HG02798 (cell line): ENCODE measurements at regions not wholly inside any gene's neighbourhood (a gene's known extent, or its start where the extent isn't known, plus 50 kb on each side); places are given as distances from the start of the nearest gene placed in this dataset.

ENCODE experiments used
- ATAC-seq: cut with Tn5 transposase; IDR thresholded peaks from one replicate; pipeline ENCODE4 v1.9.1; 2021; ENCODE audit warnings: mild to moderate bottlenecking; ENCODE audit not compliant: unreplicated experiment, poor library complexity

DNA sequence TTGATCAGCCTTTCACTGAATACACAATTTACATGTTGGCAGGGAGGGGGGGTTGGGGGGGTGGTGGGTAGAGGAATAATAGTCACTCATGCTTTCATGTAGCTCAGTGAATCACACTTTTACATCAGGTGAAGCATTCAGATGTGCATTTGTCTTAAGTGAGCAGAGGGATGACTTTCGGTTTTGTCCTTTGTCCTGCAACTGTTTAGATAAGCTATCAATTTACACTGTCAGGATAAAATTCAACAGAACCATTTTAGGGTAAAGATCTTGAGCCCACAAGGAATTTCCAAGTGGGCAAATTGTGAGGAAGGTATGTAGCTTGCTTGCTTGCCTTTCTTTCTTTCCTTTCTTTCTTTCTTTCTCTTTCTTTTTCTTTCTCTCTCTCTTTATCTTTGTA, 576.2 kb downstream of the MTRR start:
- ATAC-seq, result no peak

DNA sequence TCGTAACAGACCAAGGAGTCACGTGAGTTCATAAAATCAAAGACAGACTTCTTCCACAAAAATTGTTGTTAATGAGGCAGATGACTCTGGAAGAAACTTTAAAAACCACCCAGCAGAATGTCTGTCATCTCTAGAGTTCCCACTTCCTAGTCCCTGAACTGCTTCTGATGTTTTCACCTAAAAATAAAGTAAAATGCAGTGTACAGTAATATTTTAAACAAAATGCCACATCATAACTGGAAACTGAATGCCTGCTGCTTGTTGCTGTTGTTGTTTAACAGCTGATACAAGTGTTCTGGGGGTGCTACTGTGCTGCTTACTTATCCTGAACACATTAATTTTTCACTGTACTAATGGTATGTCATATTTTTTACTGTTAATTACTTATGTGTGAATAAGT, 577.2 kb downstream of the MTRR start:
- no peak for ATAC-seq

- ATAC-seq, result no peak
Observed at GRCh38 chr5:8456846-8457186, 587.9 kb downstream of the MTRR start.

- peak; percentile 64 for ATAC-seq
Observed at GRCh38 chr5:8457187-8458037, 588.5 kb downstream of the MTRR start.

DNA sequence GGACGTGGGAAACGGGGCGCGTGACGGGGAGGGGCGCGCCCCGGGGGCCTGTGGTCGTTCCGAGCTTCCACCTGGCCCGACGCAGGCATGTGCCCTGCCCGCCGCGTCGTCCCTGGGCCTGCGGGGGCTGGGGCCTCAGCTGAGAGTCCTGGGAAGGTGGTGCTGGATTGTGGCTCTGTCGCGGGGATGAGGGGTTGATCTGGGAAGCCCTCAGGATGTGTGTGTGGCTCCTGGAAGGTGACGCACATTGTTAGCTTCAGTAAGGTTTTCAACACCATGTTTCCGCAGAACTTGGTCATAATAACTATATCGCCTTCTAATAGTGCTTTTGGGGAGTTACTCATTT, 589.1 kb downstream of the MTRR start:
- ATAC-seq, result peak; percentile 9

DNA sequence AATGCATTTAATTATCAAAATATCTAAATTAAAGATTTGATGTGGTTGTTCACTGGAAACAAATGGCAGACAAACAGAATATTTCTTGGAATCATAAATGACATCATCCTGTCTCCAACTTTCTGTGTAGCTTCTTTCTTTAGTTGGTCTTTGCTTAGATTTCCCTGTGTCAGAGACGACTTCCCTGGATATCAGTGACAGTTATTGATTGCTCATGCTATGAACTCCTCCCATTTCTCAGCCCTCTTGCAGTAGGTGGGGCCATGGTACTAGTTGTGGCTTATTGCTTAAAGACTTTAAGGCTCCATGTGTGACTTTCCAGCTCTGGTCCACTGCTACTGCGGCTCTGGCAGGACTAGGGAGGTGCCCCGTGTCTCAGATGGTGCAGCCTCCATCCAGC, 592.6 kb downstream of the MTRR start:
- ATAC-seq, result no peak

DNA sequence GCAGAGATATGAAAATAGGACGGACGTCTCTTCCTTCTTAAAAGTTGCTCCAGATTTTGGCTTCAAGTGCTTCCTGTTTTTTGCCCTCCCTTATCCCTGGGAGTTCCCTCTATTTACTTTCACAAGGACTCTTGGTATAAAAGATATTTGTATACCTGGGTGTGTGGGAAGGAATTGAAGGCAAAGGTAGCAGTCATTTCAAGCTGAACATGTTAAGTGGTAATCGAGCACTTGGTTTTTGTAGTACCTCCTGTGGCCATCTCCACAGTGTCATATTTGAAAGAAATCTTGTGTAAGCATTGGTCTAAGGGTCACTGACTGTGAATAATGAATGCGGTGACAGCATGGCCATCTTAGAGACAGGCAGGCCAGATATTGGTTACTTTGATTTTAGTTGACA, 593.6 kb downstream of the MTRR start:
- ATAC-seq, result no peak

DNA sequence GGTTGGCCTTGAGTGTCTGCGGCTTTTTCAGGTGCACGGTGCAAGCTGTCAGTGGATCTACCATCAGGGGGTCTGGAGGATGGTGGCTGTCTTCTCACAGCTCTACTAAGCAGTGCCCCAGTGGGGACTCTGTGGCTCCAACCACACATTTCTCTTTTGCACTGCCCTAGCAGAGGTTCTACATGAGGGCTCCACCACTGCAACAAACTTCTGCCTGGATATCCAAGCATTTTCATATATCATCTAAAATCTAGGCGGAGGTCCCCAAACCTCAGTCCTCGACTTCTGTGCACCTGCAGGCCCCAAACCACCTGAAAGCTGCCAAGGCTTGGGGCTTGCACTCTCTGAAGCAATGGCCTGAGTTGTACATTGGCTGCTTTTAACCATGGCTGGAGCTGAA, 601.5 kb downstream of the MTRR start:
- no peak for ATAC-seq

- no peak for ATAC-seq
Observed at GRCh38 chr5:8471581-8471980, 602.6 kb downstream of the MTRR start.

- ATAC-seq, result no peak
Observed at GRCh38 chr5:8473016-8473415, 604.1 kb downstream of the MTRR start.

DNA sequence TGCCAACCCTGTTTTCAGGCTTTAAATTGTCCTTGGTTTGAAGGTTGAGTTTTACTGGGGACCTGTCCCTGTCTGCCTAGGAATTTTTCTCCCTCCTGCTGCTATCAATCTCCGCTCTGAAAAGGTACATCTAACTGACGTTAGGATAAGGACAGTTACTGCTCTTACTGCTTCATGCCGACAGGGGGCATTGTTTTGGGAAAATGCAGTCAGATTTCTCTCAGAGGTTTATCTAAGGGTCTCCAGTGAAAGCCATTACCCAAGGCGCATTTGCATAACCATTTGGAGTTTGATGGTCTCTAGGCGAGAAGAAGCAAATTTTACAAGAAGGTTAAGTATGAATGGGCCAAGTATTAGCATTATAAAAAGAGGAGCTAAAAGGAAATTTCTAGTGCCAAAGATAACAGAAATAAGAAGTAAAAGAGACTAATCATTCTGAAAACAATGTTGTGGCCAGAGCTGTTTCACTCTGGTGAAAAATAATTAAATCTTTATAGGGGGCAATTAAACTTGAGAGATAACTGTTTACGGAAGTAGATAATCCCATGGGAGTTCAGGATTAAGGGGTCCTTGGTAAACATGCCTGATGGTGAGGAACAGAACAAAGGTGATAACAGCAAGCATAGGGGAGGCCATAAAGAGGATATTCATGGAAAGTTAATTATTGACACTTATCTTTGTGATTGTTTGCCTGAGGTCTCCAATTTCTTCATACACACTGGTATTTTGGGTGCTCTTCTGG, 605.0 kb downstream of the MTRR start:
- ATAC-seq, result no peak

DNA sequence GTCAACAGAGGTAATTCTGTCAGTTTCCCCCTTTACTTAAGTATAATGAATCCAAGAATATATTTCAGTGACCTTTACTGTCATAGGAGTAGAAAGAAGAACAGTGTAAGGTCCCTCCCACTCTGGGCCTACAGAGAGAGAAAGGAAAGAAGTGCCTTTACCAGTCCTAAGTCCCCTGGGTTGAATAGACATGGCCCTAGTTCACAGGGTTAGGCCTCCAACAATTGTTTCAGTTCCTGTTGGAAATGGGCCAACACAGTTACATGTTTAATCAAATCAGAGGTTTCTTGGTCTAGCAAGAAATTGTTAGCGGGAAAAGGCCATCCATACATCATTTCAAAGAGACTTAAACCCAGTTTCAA, 605.6 kb downstream of the MTRR start:
- ATAC-seq, result no peak

DNA sequence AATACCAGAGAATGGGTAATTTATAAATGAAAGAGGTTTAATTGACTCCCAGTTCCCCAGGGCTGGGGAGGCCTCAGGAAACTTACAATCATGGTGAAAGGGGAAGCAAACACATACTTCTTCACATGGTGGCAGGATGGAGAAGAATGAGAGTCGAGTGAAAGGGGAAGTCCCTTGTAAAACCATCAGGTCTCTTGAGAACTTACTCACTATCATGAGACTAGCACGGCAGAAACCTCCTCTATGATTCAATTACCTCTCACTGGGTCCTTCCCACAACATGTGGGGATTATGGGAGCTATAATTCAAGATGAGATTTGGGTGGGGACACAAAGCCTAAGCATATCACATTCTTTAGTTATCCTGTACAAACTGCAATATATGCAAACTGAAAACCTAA, 609.4 kb downstream of the MTRR start:
- no peak for ATAC-seq

GRCh38 chr5:8481007-8481406, 612.1 kb downstream of the MTRR start:
- ATAC-seq, result no peak

DNA sequence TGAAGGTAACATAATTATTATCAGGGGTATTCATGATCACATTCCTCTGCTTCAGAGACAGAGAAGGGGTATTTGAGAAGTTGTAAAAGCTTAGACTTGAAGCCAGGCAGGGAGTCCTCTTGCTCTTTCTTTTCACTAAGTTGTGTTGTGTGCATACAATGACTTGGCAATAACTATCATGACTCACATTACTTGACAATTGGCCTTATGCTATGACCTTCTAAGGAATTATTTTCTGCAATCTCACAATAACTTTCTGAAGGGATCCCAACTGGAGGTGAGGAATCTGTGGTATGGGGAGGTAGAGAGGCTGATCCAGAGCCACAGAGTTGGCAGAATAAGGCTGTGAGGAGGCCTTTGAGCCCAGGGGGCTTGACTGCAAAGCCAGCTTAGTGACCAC, 622.3 kb downstream of the MTRR start:
- ATAC-seq, result no peak

GRCh38 chr5:8493176-8493575, 624.2 kb downstream of the MTRR start:
- ATAC-seq, result no peak

- ATAC-seq, result no peak
Observed at GRCh38 chr5:8500426-8500825, 631.5 kb downstream of the MTRR start.

GRCh38 chr5:8505196-8505595, 636.2 kb downstream of the MTRR start:
- no peak for ATAC-seq

- ATAC-seq, result no peak
Observed at GRCh38 chr5:8508231-8508630, 639.3 kb downstream of the MTRR start.

- ATAC-seq, result no peak
Observed at GRCh38 chr5:8516356-8516755, 647.4 kb downstream of the MTRR start.

DNA sequence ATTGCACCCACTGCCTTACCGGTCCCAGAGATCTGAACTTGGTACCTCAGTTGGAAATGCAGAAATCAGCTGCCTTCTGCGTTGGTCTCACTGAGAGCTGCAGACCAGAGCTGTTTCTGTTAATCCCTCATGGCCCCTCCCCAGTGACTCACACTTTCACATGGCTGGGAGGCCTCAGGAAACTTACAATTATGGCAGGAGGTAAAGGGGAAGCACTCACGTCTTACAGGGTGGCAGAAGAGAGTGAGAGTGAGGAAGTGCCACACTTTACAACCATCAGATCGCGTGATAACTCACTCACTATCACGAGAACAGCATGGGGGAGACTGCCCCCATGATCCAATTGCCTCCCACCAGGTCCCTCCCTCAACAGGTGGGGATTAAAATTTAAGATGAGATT, 648.5 kb downstream of the MTRR start:
- no peak for ATAC-seq

DNA sequence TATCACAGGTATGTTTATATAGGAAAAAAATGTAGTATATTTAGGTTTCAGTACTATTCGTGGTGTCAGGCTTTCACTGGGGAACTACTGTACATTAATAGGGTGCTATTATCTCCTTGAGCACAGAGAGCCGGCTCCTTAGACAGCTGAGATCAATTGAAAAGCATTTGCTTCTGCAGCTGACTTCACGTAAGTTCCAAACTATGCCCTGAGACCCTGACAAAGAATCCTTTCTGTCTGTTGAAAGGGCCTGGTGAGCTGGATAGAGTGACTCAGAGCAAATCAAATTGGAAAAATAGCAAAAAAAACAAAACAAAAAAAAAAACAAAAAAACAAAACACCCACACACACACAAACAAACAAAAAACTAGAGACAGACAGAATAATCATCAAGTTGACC, 652.0 kb downstream of the MTRR start:
- no peak for ATAC-seq
